ENCODE measurements at regions not wholly inside any gene's neighbourhood (a gene's known extent, or its start where the extent isn't known, plus 50 kb on each side); places are given as distances from the start of the nearest gene placed in this dataset.

DNA sequence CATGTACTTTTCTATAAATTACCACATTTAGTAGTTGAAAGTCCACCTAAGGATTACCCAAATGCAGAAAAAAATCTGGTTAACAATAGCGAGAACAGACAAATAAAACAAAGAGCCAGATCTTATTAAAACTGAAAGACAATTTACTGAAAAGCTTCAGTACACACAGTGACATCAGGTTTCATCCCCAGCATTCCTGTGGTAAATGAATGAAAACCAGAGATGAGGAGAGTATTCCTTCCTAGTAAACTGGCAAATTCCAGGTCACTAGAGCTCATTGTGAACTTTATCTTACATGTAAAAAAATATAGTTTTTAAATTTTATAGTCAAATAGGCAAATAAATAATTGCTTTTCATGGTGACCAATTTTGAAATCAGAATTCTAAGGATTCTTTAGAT lies 1290.5 kb downstream of the ADGRL3 start:
- intact Hi-C loops (cut with DNase I): no loop called here
- Histone ChIP-seq H3K9ac (ENCODE audit: low read length in 3 of 3) (no peak overlapping the region), H3K27ac (ENCODE audit: low read depth in 2 of 2, low read length in 2 of 2) (no peak overlapping the region), H3K27me3 (ENCODE audit: control insufficient read depth, insufficient read depth, low read length) (no peaks in the 10 kb centered on the region), H3K4me1 (ENCODE audit: control insufficient read depth in 2 of 3, insufficient read depth in 2 of 3, low read depth in 1 of 3, low read length in 3 of 3) (no peaks in the 10 kb centered on the region), H3K36me3 (ENCODE audit: control insufficient read depth in 2 of 3, insufficient read depth in 3 of 3, low read length in 3 of 3) (no peaks in the 10 kb centered on the region), H3K9me3 (ENCODE audit: control insufficient read depth in 2 of 3, insufficient read depth in 1 of 3, low read length in 3 of 3) (no peaks in the 10 kb centered on the region), H3K4me3 (ENCODE audit: low read length in 3 of 3) (no peak overlapping the region)
- TF ChIP-seq, protein P1, sequence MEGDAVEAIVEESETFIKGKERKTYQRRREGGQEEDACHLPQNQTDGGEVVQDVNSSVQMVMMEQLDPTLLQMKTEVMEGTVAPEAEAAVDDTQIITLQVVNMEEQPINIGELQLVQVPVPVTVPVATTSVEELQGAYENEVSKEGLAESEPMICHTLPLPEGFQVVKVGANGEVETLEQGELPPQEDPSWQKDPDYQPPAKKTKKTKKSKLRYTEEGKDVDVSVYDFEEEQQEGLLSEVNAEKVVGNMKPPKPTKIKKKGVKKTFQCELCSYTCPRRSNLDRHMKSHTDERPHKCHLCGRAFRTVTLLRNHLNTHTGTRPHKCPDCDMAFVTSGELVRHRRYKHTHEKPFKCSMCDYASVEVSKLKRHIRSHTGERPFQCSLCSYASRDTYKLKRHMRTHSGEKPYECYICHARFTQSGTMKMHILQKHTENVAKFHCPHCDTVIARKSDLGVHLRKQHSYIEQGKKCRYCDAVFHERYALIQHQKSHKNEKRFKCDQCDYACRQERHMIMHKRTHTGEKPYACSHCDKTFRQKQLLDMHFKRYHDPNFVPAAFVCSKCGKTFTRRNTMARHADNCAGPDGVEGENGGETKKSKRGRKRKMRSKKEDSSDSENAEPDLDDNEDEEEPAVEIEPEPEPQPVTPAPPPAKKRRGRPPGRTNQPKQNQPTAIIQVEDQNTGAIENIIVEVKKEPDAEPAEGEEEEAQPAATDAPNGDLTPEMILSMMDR (IDR thresholded peaks at IDR 0.05; ENCODE audit: borderline replicate concordance, extremely low read depth, insufficient read depth): no peak
- DNase-seq: peak in 2 of 5 donors; percentile 3 to 8
- FAIRE-seq: no peak

- Histone ChIP-seq H3K4me3 (ENCODE audit: low read length in 3 of 3) (no peak overlapping the region), H3K9me3 (ENCODE audit: control insufficient read depth in 2 of 3, insufficient read depth in 1 of 3, low read length in 3 of 3) (no peaks in the 10 kb centered on the region), H3K4me1 (ENCODE audit: control insufficient read depth in 2 of 3, insufficient read depth in 2 of 3, low read depth in 1 of 3, low read length in 3 of 3) (no peaks in the 10 kb centered on the region), H3K9ac (ENCODE audit: low read length in 3 of 3) (no peak overlapping the region), H3K36me3 (ENCODE audit: control insufficient read depth in 2 of 3, insufficient read depth in 3 of 3, low read length in 3 of 3) (no peaks in the 10 kb centered on the region), H3K27ac (ENCODE audit: low read depth in 2 of 2, low read length in 2 of 2) (no peak overlapping the region), H3K27me3 (ENCODE audit: control insufficient read depth, insufficient read depth, low read length) (no peaks in the 10 kb centered on the region)
- TF ChIP-seq, protein P1 (IDR thresholded peaks at IDR 0.05; ENCODE audit: borderline replicate concordance, extremely low read depth, insufficient read depth): no peak
- no peak for DNase-seq
- intact Hi-C loops (cut with DNase I): no loop called here
- no peak for FAIRE-seq
Measured at GRCh38 chr4:62487016-62487415, 1286.9 kb downstream of the ADGRL3 start.

- Histone ChIP-seq H3K27me3 (ENCODE audit: control insufficient read depth, insufficient read depth, low read length) (no peaks in the 10 kb centered on the region), H3K9ac (ENCODE audit: low read length in 3 of 3) (no peak overlapping the region), H3K4me1 (ENCODE audit: control insufficient read depth in 2 of 3, insufficient read depth in 2 of 3, low read depth in 1 of 3, low read length in 3 of 3) (no peaks in the 10 kb centered on the region), H3K36me3 (ENCODE audit: control insufficient read depth in 2 of 3, insufficient read depth in 3 of 3, low read length in 3 of 3) (no peaks in the 10 kb centered on the region), H3K4me3 (ENCODE audit: low read length in 3 of 3) (no peak overlapping the region), H3K9me3 (ENCODE audit: control insufficient read depth in 2 of 3, insufficient read depth in 1 of 3, low read length in 3 of 3) (no peaks in the 10 kb centered on the region), H3K27ac (ENCODE audit: low read depth in 2 of 2, low read length in 2 of 2) (no peak overlapping the region)
- DNase-seq (peak in 1 of 5 donors; percentile 24), FAIRE-seq (no peak)
- intact Hi-C loops (cut with DNase I): no loop called here
- TF ChIP-seq, protein P1 (IDR thresholded peaks at IDR 0.05; ENCODE audit: borderline replicate concordance, extremely low read depth, insufficient read depth): no peak
Measured at GRCh38 chr4:62484357-62484756, 1284.2 kb downstream of the ADGRL3 start.

- no peak overlapping the region for H3K4me3 ChIP-seq (ENCODE audit: low read length in 3 of 3)
- DNase-seq (no peak), FAIRE-seq (no peak)
- no peak overlapping the region for H3K9ac ChIP-seq (ENCODE audit: low read length in 3 of 3)
- no peaks in the 10 kb centered on the region for H3K9me3 ChIP-seq (ENCODE audit: control insufficient read depth in 2 of 3, insufficient read depth in 1 of 3, low read length in 3 of 3)
- H3K36me3 ChIP-seq (ENCODE audit: control insufficient read depth in 2 of 3, insufficient read depth in 3 of 3, low read length in 3 of 3): no peaks in the 10 kb centered on the region
- no peaks in the 10 kb centered on the region for H3K27me3 ChIP-seq (ENCODE audit: control insufficient read depth, insufficient read depth, low read length)
- H3K4me1 ChIP-seq (ENCODE audit: control insufficient read depth in 2 of 3, insufficient read depth in 2 of 3, low read depth in 1 of 3, low read length in 3 of 3): no peaks in the 10 kb centered on the region
- TF ChIP-seq, protein P1 (IDR thresholded peaks at IDR 0.05; ENCODE audit: borderline replicate concordance, extremely low read depth, insufficient read depth): no peak
- intact Hi-C loops (cut with DNase I): no loop called here
- no peak overlapping the region for H3K27ac ChIP-seq (ENCODE audit: low read depth in 2 of 2, low read length in 2 of 2)
Measured at GRCh38 chr4:62482355-62482754, 1282.2 kb downstream of the ADGRL3 start.
